ENCODE measurements at regions not wholly inside any gene's neighbourhood (a gene's known extent, or its start where the extent isn't known, plus 50 kb on each side); places are given as distances from the start of the nearest gene placed in this dataset.

DNA sequence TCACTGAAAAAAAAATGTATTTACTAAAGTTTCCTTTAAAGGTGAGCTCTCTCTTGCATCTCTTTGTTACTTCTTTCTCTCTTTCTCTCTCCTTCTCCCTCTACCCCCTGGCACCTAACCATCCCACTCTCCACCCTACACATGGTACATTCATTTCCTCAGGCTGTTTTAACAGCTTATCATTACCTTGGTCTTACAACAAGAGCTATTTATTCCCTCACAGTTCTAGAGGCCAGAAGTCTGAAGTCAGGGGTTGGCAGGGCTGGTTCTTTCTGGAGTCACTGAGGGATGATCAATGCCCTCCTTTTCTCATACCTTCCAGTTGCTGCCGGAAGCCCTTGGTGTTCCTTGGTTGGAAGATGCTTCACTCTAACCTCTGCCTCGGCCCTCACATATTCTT is 91.1 kb upstream of the DSCAM start:
- Mint-ChIP-seq H3K4me1 (no peaks in the 10 kb centered on the region), H3K4me3 (no peak overlapping the region), H3K27ac (no peak overlapping the region), H3K27me3 (peaks cover 4 to 22% of the 10 kb centered on the region in 2 donors), H3K9me3 (peaks cover 0 to 10% (median 0%) of the 10 kb centered on the region in 3 donors), H3K36me3 (no peaks in the 10 kb centered on the region)
- POLR2A ChIA-PET, result no interaction called here
- DNase-seq (no peak), ATAC-seq (replicated peaks in 1 of 4) (no peak)
- no peak overlapping the region for H3K4me3 ChIP-seq (ENCODE audit: control insufficient read depth in 1 of 2, extremely low read depth in 1 of 2, low read length in 1 of 2)
- CTCF ChIA-PET, result no interaction called here
- no peaks in the 10 kb centered on the region for H3K4me1 ChIP-seq (ENCODE audit: control insufficient read depth in 1 of 2, extremely low read depth in 1 of 2, insufficient read depth in 2 of 2, low read length in 2 of 2)
- H3K27me3 ChIP-seq (replicated peaks in 1 of 2; ENCODE audit: control insufficient read depth in 2 of 2, extremely low read depth in 1 of 2, insufficient read depth in 2 of 2, low read length in 1 of 2), result no peaks in the 10 kb centered on the region
- no peaks in the 10 kb centered on the region for H3K9me3 ChIP-seq
- no peaks in the 10 kb centered on the region for H3K36me3 ChIP-seq (ENCODE audit: control insufficient read depth in 2 of 2, extremely low read depth in 1 of 2, insufficient read depth in 1 of 2, low read length in 1 of 2)
- 70% methylated on average over 2 of the region's 2 CpGs for WGBS (ENCODE audit: insufficient coverage)
- no peak overlapping the region for H3K27ac ChIP-seq (ENCODE audit: low read length)

DNA sequence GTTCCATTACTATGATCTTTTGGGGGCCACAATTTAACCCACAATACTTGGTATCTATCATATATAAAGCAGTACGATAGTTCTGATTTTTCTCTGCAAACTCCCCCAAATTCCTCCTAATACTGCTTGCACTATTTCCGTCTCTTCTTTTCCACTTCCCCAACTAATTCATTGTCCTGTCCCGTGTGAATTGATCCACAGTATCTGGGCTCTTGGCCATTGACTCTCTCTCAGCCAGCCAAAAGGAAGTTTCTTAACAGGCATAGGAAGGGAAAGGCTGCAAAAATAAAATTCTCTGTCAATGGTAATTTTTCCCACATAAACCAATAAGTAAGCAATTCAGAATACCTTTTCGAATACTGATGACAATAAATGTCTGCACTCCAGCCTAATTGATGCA is 91.7 kb upstream of the DSCAM start:
- Mint-ChIP-seq H3K27me3 (peaks cover 0 to 17% of the 10 kb centered on the region in 2 donors), H3K27ac (no peak overlapping the region), H3K4me1 (no peaks in the 10 kb centered on the region), H3K36me3 (no peaks in the 10 kb centered on the region), H3K9me3 (peaks cover 0 to 7% (median 0%) of the 10 kb centered on the region in 3 donors), H3K4me3 (no peak overlapping the region)
- WGBS (ENCODE audit: insufficient coverage), result 83% methylated on average over 1 of the region's 4 CpGs
- POLR2A ChIA-PET, result no interaction called here
- no peak for DNase-seq
- H3K4me3 ChIP-seq (ENCODE audit: control insufficient read depth in 1 of 2, extremely low read depth in 1 of 2, low read length in 1 of 2), result no peak overlapping the region
- ATAC-seq (replicated peaks in 1 of 4), result no peak
- H3K36me3 ChIP-seq (ENCODE audit: control insufficient read depth in 2 of 2, extremely low read depth in 1 of 2, insufficient read depth in 1 of 2, low read length in 1 of 2), result no peaks in the 10 kb centered on the region
- no peaks in the 10 kb centered on the region for H3K27me3 ChIP-seq (replicated peaks in 1 of 2; ENCODE audit: control insufficient read depth in 2 of 2, extremely low read depth in 1 of 2, insufficient read depth in 2 of 2, low read length in 1 of 2)
- CTCF ChIA-PET, result no interaction called here
- H3K9me3 ChIP-seq, result no peaks in the 10 kb centered on the region
- no peaks in the 10 kb centered on the region for H3K4me1 ChIP-seq (ENCODE audit: control insufficient read depth in 1 of 2, extremely low read depth in 1 of 2, insufficient read depth in 2 of 2, low read length in 2 of 2)
- no peak overlapping the region for H3K27ac ChIP-seq (ENCODE audit: low read length)

DNA sequence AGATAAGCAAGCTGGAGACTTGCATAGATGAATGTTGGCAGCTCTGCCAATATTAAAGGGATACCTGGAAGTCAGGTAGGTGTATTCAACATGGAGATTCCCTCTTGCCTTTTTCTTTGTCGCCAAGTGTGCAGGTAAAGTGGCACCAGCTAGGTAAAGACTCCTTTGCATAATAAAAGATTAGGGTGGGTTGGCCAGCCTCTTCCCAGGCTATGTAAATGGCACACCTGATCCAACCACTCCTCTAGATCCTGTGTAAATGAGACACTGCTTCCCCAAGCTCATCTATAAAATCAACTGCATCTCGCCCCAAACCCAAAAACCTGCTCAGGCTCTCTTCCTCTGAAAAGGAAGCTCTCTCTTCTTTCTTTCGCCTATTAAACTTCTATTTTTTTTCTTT is 100.8 kb upstream of the DSCAM start:
- Histone ChIP-seq H3K4me3 (ENCODE audit: control insufficient read depth in 1 of 2, extremely low read depth in 1 of 2, low read length in 1 of 2) (no peak overlapping the region), H3K27me3 (replicated peaks in 1 of 2; ENCODE audit: control insufficient read depth in 2 of 2, extremely low read depth in 1 of 2, insufficient read depth in 2 of 2, low read length in 1 of 2) (no peaks in the 10 kb centered on the region), H3K4me1 (ENCODE audit: control insufficient read depth in 1 of 2, extremely low read depth in 1 of 2, insufficient read depth in 2 of 2, low read length in 2 of 2) (no peaks in the 10 kb centered on the region), H3K9me3 (no peaks in the 10 kb centered on the region), H3K36me3 (ENCODE audit: control insufficient read depth in 2 of 2, extremely low read depth in 1 of 2, insufficient read depth in 1 of 2, low read length in 1 of 2) (no peaks in the 10 kb centered on the region), H3K27ac (ENCODE audit: low read length) (no peak overlapping the region)
- DNase-seq (no peak), ATAC-seq (replicated peaks in 1 of 4) (no peak)
- H3K4me1 Mint-ChIP-seq, result no peaks in the 10 kb centered on the region
- ChIA-PET POLR2A (interaction anchor here in 1 of 2 donors (0.7 kb wide), 1 partner anchor 1387 kb away, joined by 3 read pairs; no protein-coding TSS in a partner anchor), CTCF (no interaction called here)
- no peak overlapping the region for H3K27ac Mint-ChIP-seq
- no peak overlapping the region for H3K4me3 Mint-ChIP-seq
- H3K9me3 Mint-ChIP-seq, result peaks cover 0 to 14% (median 14%) of the 10 kb centered on the region in 3 donors
- 72% methylated on average over 2 of the region's 3 CpGs for WGBS (ENCODE audit: insufficient coverage)
- no peaks in the 10 kb centered on the region for H3K27me3 Mint-ChIP-seq
- no peaks in the 10 kb centered on the region for H3K36me3 Mint-ChIP-seq

DNA sequence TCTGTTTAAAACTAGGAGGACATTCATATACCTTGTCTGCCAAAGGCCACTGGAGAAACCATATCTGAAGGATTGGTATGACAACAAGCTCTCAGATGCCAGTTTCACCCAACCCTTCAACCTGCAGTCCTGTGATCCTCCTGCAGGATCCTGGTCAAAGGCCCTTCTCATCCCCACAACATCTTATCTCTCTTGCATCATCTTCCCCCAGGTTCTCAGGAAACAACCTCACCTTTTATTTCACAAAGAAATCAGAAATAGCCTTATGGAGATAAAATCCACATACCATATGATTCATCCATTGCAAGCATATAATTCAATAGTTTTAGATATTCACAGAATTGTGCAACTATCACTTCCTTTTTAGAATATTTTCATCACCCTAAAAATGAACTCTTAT is 104.0 kb upstream of the DSCAM start:
- DNase-seq, result no peak
- Mint-ChIP-seq H3K4me3 (no peak overlapping the region), H3K4me1 (no peaks in the 10 kb centered on the region), H3K36me3 (no peaks in the 10 kb centered on the region), H3K27ac (no peak overlapping the region), H3K27me3 (peaks cover 0 to 4% of the 10 kb centered on the region in 2 donors), H3K9me3 (peaks cover 0 to 4% (median 0%) of the 10 kb centered on the region in 3 donors)
- Histone ChIP-seq H3K27me3 (replicated peaks in 1 of 2; ENCODE audit: control insufficient read depth in 2 of 2, extremely low read depth in 1 of 2, insufficient read depth in 2 of 2, low read length in 1 of 2) (no peaks in the 10 kb centered on the region), H3K9me3 (no peaks in the 10 kb centered on the region), H3K4me1 (ENCODE audit: control insufficient read depth in 1 of 2, extremely low read depth in 1 of 2, insufficient read depth in 2 of 2, low read length in 2 of 2) (no peaks in the 10 kb centered on the region), H3K4me3 (ENCODE audit: control insufficient read depth in 1 of 2, extremely low read depth in 1 of 2, low read length in 1 of 2) (no peak overlapping the region), H3K36me3 (ENCODE audit: control insufficient read depth in 2 of 2, extremely low read depth in 1 of 2, insufficient read depth in 1 of 2, low read length in 1 of 2) (no peaks in the 10 kb centered on the region), H3K27ac (ENCODE audit: low read length) (no peak overlapping the region)
- POLR2A ChIA-PET, result no interaction called here
- ATAC-seq (replicated peaks in 1 of 4), result no peak
- CTCF ChIA-PET, result no interaction called here

DNA sequence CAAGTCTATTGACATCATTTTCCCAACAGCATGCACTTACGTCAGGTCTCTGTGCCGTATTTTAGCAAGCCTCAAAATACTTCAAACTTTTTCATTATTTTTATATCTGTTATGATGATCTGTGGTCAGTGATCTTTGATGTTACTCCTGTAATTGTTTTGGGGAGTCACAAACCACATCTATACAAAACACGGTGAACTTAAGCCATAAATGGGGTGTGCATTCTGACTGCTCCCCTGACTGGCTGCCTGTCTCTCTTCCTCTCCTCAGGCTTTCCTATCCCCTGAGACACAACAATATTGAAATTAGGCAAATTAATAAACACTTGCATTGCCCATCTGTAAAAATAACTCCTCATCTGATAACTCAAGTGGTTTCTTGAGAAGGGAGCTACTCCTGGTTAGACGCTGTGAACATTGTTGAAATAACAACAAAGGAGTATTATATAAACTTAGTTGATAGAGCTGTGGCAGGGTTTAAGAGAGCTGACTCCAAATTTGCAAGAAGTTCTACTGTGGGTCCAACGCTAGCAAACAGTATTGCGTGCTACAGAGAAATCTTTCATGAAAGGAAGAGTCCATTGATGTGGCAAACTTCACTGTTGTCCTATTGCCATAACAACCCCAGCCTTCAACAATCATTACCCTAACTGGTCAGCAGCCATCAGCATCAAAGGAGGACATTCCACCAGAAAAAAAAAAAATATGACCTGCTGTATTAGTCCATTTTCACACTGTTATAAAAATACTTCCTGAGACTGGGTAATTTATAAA is 105.8 kb upstream of the DSCAM start:
- H3K27ac Mint-ChIP-seq, result no peak overlapping the region
- H3K9me3 ChIP-seq, result no peaks in the 10 kb centered on the region

DNA sequence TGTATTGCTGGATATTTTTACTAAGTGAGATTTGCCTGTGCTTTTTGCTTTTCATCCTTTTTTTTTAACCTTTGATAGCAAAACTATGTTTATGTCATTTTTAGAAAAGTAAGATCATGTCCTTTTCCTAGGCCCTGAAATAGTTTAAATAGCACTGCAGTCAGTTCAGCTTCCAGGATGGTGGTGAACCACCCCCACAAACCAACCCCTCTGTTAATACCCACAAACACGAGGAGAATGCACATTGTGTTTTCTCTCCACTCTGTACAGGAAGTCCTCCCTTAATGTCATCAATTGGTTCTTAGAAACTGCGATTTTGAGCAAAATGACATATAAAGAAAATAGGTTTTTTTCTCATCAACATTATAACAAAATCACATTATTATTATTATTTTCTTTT is 117.7 kb upstream of the DSCAM start:
- Histone ChIP-seq H3K27ac (ENCODE audit: low read length) (no peak overlapping the region), H3K9me3 (no peaks in the 10 kb centered on the region), H3K27me3 (replicated peaks in 1 of 2; ENCODE audit: control insufficient read depth in 2 of 2, extremely low read depth in 1 of 2, insufficient read depth in 2 of 2, low read length in 1 of 2) (no peaks in the 10 kb centered on the region), H3K4me3 (ENCODE audit: control insufficient read depth in 1 of 2, extremely low read depth in 1 of 2, low read length in 1 of 2) (no peak overlapping the region), H3K4me1 (ENCODE audit: control insufficient read depth in 1 of 2, extremely low read depth in 1 of 2, insufficient read depth in 2 of 2, low read length in 2 of 2) (no peaks in the 10 kb centered on the region), H3K36me3 (ENCODE audit: control insufficient read depth in 2 of 2, extremely low read depth in 1 of 2, insufficient read depth in 1 of 2, low read length in 1 of 2) (no peaks in the 10 kb centered on the region)
- no peaks in the 10 kb centered on the region for H3K4me1 Mint-ChIP-seq
- DNase-seq (no peak), ATAC-seq (replicated peaks in 1 of 4) (no peak)
- peaks cover 10 to 12% of the 10 kb centered on the region in 2 donors for H3K27me3 Mint-ChIP-seq
- H3K36me3 Mint-ChIP-seq, result no peaks in the 10 kb centered on the region
- ChIA-PET CTCF (no interaction called here), POLR2A (no interaction called here)
- H3K4me3 Mint-ChIP-seq, result no peak overlapping the region
- WGBS (ENCODE audit: insufficient coverage), result no CpG with 5 or more reads among the region's 2 CpGs
- H3K27ac Mint-ChIP-seq, result no peak overlapping the region
- peaks cover 0 to 3% (median 0%) of the 10 kb centered on the region in 3 donors for H3K9me3 Mint-ChIP-seq

More for the DNA sequence above, 105.8 kb upstream of the DSCAM start:
- WGBS (ENCODE audit: insufficient coverage), result 92% methylated on average over 2 of the region's 6 CpGs
- DNase-seq (no peak), ATAC-seq (replicated peaks in 1 of 4) (no peak)
- Histone ChIP-seq H3K27me3 (replicated peaks in 1 of 2; ENCODE audit: control insufficient read depth in 2 of 2, extremely low read depth in 1 of 2, insufficient read depth in 2 of 2, low read length in 1 of 2) (no peaks in the 10 kb centered on the region), H3K4me3 (ENCODE audit: control insufficient read depth in 1 of 2, extremely low read depth in 1 of 2, low read length in 1 of 2) (no peak overlapping the region), H3K4me1 (ENCODE audit: control insufficient read depth in 1 of 2, extremely low read depth in 1 of 2, insufficient read depth in 2 of 2, low read length in 2 of 2) (no peaks in the 10 kb centered on the region), H3K36me3 (ENCODE audit: control insufficient read depth in 2 of 2, extremely low read depth in 1 of 2, insufficient read depth in 1 of 2, low read length in 1 of 2) (no peaks in the 10 kb centered on the region), H3K27ac (ENCODE audit: low read length) (no peak overlapping the region)
- Mint-ChIP-seq H3K9me3 (no peaks in the 10 kb centered on the region), H3K4me3 (no peak overlapping the region), H3K36me3 (no peaks in the 10 kb centered on the region), H3K27me3 (peaks cover 1 to 7% of the 10 kb centered on the region in 2 donors), H3K4me1 (no peaks in the 10 kb centered on the region)
- POLR2A ChIA-PET, result no interaction called here
- CTCF ChIA-PET, result no interaction called here

DNA sequence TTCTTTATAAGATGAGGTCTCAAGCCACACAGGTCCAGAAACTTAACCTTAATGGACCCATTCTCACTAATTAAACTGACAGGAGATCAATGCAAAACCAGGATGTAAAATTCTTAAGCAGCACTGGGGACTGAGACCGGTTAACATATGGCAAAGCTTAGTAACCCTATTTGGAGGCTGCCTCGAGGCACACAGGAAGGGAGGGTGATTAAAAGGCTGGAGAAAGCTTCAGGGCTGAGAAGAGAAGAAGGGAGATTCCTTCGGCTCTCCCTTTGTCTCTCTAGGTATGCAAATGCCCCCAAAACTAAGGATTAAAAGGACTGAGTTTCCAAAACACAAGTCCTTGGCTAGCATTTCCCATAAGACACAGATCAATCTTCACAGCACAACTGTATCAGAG is 120.8 kb upstream of the DSCAM start:
- no peak overlapping the region for H3K27ac ChIP-seq (ENCODE audit: low read length)
- DNase-seq (no peak), ATAC-seq (replicated peaks in 1 of 4) (no peak)
- Mint-ChIP-seq H3K36me3 (no peaks in the 10 kb centered on the region), H3K27ac (no peak overlapping the region), H3K4me3 (no peak overlapping the region), H3K9me3 (no peaks in the 10 kb centered on the region), H3K4me1 (no peaks in the 10 kb centered on the region), H3K27me3 (peaks cover 10 to 13% of the 10 kb centered on the region in 2 donors)
- H3K27me3 ChIP-seq (replicated peaks in 1 of 2; ENCODE audit: control insufficient read depth in 2 of 2, extremely low read depth in 1 of 2, insufficient read depth in 2 of 2, low read length in 1 of 2), result no peaks in the 10 kb centered on the region
- ChIA-PET CTCF (no interaction called here), POLR2A (no interaction called here)
- H3K4me1 ChIP-seq (ENCODE audit: control insufficient read depth in 1 of 2, extremely low read depth in 1 of 2, insufficient read depth in 2 of 2, low read length in 2 of 2), result no peaks in the 10 kb centered on the region
- H3K36me3 ChIP-seq (ENCODE audit: control insufficient read depth in 2 of 2, extremely low read depth in 1 of 2, insufficient read depth in 1 of 2, low read length in 1 of 2), result no peaks in the 10 kb centered on the region
- no peaks in the 10 kb centered on the region for H3K9me3 ChIP-seq
- H3K4me3 ChIP-seq (ENCODE audit: control insufficient read depth in 1 of 2, extremely low read depth in 1 of 2, low read length in 1 of 2), result no peak overlapping the region
- no CpG with 5 or more reads among the region's 3 CpGs for WGBS (ENCODE audit: insufficient coverage)
